Fibroblast of lung (primary cell): ENCODE measurements at regions not wholly inside any gene's neighbourhood (a gene's known extent, or its start where the extent isn't known, plus 50 kb on each side); places are given as distances from the start of the nearest gene placed in this dataset.
"Not testable (repeated sequence)": the region's sequence is repeated elsewhere in the genome, so short reads cannot be mapped to it uniquely, and the experiment has no call there.

Experiments used
- EZH2 ChIP-seq: IDR thresholded peaks from 2 replicates; pipeline ENCODE4 v1.5.1; 2012; ENCODE audit warnings: low read length, control low read depth, mild to moderate bottlenecking; ENCODE audit errors: missing control alignments
- TF ChIP-seq, protein P1 (sequence below), 2 donors: IDR thresholded peaks in 1 of 2; conservative IDR thresholded peaks in 1 of 2; 1 replicate in 1 of 2; 2 replicates in 1 of 2; pipeline ENCODE4 v1.5.1; 2011 to 2012; ENCODE audit warnings: low read length in 2 of 2, control low read depth in 1 of 2, inconsistent platforms in 1 of 2, low read depth in 1 of 2, mild to moderate bottlenecking in 1 of 2

DNA sequence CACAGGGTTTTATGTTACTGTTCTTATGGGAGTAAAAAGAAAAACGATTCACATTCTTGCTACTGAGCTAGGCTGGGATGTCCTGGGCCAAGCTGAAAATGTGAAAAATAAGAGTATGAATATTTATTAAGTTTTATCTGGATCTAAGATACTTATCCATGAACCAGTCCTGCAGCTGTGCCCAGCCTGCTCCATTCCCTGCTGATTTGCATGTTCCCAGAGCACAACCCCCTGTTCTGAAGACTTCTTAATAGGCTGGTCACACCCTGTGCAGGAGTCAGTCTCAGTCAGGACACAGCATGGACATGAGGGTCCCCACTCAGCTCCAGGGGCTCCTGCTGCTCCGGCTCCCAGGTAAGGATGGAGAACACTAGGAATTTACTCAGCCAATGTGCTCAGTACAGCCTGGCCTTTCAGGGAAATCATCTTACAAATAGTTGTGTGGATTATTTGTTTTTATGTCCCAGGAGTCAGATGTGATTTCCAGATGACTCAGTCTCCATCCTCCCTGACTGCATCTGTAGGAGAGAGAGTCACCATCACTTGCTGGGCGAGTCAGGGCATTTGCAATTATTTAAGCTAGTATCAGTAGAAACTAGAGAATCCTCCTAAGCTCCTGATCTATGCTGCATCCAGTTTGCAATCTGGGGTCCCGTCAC, 1319.1 kb downstream of the RPIA start:
- TF ChIP-seq, protein P1, sequence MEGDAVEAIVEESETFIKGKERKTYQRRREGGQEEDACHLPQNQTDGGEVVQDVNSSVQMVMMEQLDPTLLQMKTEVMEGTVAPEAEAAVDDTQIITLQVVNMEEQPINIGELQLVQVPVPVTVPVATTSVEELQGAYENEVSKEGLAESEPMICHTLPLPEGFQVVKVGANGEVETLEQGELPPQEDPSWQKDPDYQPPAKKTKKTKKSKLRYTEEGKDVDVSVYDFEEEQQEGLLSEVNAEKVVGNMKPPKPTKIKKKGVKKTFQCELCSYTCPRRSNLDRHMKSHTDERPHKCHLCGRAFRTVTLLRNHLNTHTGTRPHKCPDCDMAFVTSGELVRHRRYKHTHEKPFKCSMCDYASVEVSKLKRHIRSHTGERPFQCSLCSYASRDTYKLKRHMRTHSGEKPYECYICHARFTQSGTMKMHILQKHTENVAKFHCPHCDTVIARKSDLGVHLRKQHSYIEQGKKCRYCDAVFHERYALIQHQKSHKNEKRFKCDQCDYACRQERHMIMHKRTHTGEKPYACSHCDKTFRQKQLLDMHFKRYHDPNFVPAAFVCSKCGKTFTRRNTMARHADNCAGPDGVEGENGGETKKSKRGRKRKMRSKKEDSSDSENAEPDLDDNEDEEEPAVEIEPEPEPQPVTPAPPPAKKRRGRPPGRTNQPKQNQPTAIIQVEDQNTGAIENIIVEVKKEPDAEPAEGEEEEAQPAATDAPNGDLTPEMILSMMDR (conservative IDR thresholded peaks at IDR 0.05 in 1 of 2, IDR thresholded peaks at IDR 0.05 in 1 of 2; ENCODE audit: low read depth in 1 of 2, low read length in 2 of 2), result not testable (repeated sequence)
- not testable (repeated sequence) for TF ChIP-seq EZH2
